HUES6 (cell line): ENCODE measurements at regions not wholly inside any gene's neighbourhood (a gene's known extent, or its start where the extent isn't known, plus 50 kb on each side); places are given as distances from the start of the nearest gene placed in this dataset.

ENCODE experiments used
- H3K27ac ChIP-seq: 2 replicates; pipeline ENCODE4 v1.7.0; 2013; ENCODE audit warnings: low read depth, mild to moderate bottlenecking, low read length, inconsistent platforms
- H3K27me3 ChIP-seq: 2 replicates; pipeline ENCODE4 v1.6.1; 2013; ENCODE audit warnings: low read length; ENCODE audit not compliant: control insufficient read depth, insufficient read depth
- H3K36me3 ChIP-seq: 2 replicates; pipeline ENCODE4 v1.6.1; 2013; ENCODE audit warnings: low read length; ENCODE audit not compliant: control insufficient read depth, insufficient read depth
- H3K4me1 ChIP-seq: 2 replicates; pipeline ENCODE4 v1.6.1; 2013; ENCODE audit warnings: low read length; ENCODE audit not compliant: control insufficient read depth, insufficient read depth
- H3K4me3 ChIP-seq: 2 replicates; pipeline ENCODE4 v1.5.1; 2013; ENCODE audit warnings: low read depth, low read length
- H3K9ac ChIP-seq: one replicate; pipeline ENCODE4 v1.6.1; 2013; ENCODE audit warnings: mild to moderate bottlenecking, low read length
- H3K9me3 ChIP-seq: 2 replicates; pipeline ENCODE4 v1.6.1; 2013; ENCODE audit warnings: low read depth, low read length; ENCODE audit not compliant: control insufficient read depth, insufficient read depth

- Histone ChIP-seq H3K27me3 (no peaks in the 10 kb centered on the region), H3K36me3 (no peaks in the 10 kb centered on the region), H3K4me1 (peaks cover 22% of the 10 kb centered on the region), H3K9ac (no peak overlapping the region), H3K4me3 (no peak overlapping the region), H3K27ac (no peak overlapping the region), H3K9me3 (no peaks in the 10 kb centered on the region)
Measured at GRCh38 chr18:55012008-55012407, 52.7 kb upstream of the CCDC68 start.
